ENCODE measurements at regions not wholly inside any gene's neighbourhood (a gene's known extent, or its start where the extent isn't known, plus 50 kb on each side); places are given as distances from the start of the nearest gene placed in this dataset.

GRCh38 chr7:25877802-25878789, 273.9 kb upstream of the NFE2L3 start:
- H3K27ac ChIP-seq, result no peak overlapping the region
- no peaks in the 10 kb centered on the region for H3K9me3 ChIP-seq
- H3K4me3 ChIP-seq, result no peak overlapping the region
- no peak for TF ChIP-seq POLR2A (IDR thresholded peaks at IDR 0.05)
- TF ChIP-seq CTCF (IDR thresholded peaks at IDR 0.05 in 4 of 5, conservative IDR thresholded peaks at IDR 0.05 in 1 of 5), result no peak
- H3K27me3 ChIP-seq, result no peaks in the 10 kb centered on the region
- H3K4me1 ChIP-seq, result peaks cover 0 to 8% of the 10 kb centered on the region in 2 donors
- H3K36me3 ChIP-seq, result no peaks in the 10 kb centered on the region
- DNase-seq (no peak), ATAC-seq (no peak)
- in situ Hi-C loops (cut with MboI; ENCODE audit: low sequenced_read_pairs in 4 of 4), result loop anchor here in 1 of 4 donors (25.0 kb wide), 1 partner anchor 334 kb away; the partner anchor contains the start of genes CBX3 and HNRNPA2B1
- intact Hi-C loops (cut with DNase I; ENCODE audit: low total_unique reads), result no loop called here

GRCh38 chr7:25879799-25880198, 272.2 kb upstream of the NFE2L3 start:
- no peak for DNase-seq
- no peak for TF ChIP-seq CTCF (IDR thresholded peaks at IDR 0.05 in 4 of 5, conservative IDR thresholded peaks at IDR 0.05 in 1 of 5)
- no peak for TF ChIP-seq POLR2A (IDR thresholded peaks at IDR 0.05)
- no peaks in the 10 kb centered on the region for H3K36me3 ChIP-seq
- in situ Hi-C loops (cut with MboI; ENCODE audit: low sequenced_read_pairs in 4 of 4) (loop anchor here in 1 of 4 donors (25.0 kb wide), 1 partner anchor 333 kb away; the partner anchor contains the start of genes CBX3 and HNRNPA2B1), intact Hi-C loops (cut with DNase I; ENCODE audit: low total_unique reads) (no loop called here)
- peaks cover 0 to 8% of the 10 kb centered on the region in 2 donors for H3K4me1 ChIP-seq
- no peak for ATAC-seq
- no peak overlapping the region for H3K27ac ChIP-seq
- no peak overlapping the region for H3K4me3 ChIP-seq
- no peaks in the 10 kb centered on the region for H3K27me3 ChIP-seq
- H3K9me3 ChIP-seq, result no peaks in the 10 kb centered on the region

- no peak for DNase-seq
- H3K27me3 ChIP-seq, result no peaks in the 10 kb centered on the region
- intact Hi-C loops (cut with DNase I; ENCODE audit: low total_unique reads) (no loop called here), in situ Hi-C loops (cut with MboI; ENCODE audit: low sequenced_read_pairs in 4 of 4) (loop anchor here in 1 of 4 donors (25.0 kb wide), 1 partner anchor 331 kb away; the partner anchor contains the start of genes CBX3 and HNRNPA2B1)
- no peaks in the 10 kb centered on the region for H3K9me3 ChIP-seq
- peaks cover under 1 to 13% of the 10 kb centered on the region in 2 donors for H3K4me1 ChIP-seq
- H3K36me3 ChIP-seq, result no peaks in the 10 kb centered on the region
- no peak overlapping the region for H3K27ac ChIP-seq
- no peak for ATAC-seq
- no peak overlapping the region for H3K4me3 ChIP-seq
- TF ChIP-seq POLR2A (IDR thresholded peaks at IDR 0.05) (no peak), CTCF (IDR thresholded peaks at IDR 0.05 in 4 of 5, conservative IDR thresholded peaks at IDR 0.05 in 1 of 5) (no peak)
These were observed 270.5 kb upstream of the NFE2L3 start for GRCh38 chr7:25881317-25882037.

- intact Hi-C loops (cut with DNase I; ENCODE audit: low total_unique reads), result no loop called here
- no peaks in the 10 kb centered on the region for H3K27me3 ChIP-seq
- no peak overlapping the region for H3K27ac ChIP-seq
- H3K4me1 ChIP-seq, result peaks cover 9 to 21% of the 10 kb centered on the region in 2 donors
- H3K9me3 ChIP-seq, result no peaks in the 10 kb centered on the region
- ATAC-seq, result no peak
- no peak overlapping the region for H3K4me3 ChIP-seq
- no peaks in the 10 kb centered on the region for H3K36me3 ChIP-seq
- TF ChIP-seq POLR2A (IDR thresholded peaks at IDR 0.05) (no peak), CTCF (IDR thresholded peaks at IDR 0.05 in 4 of 5, conservative IDR thresholded peaks at IDR 0.05 in 1 of 5) (no peak)
- in situ Hi-C loops (cut with MboI; ENCODE audit: low sequenced_read_pairs in 4 of 4), result loop anchor here in 1 of 4 donors (25.0 kb wide), 1 partner anchor 330 kb away; the partner anchor contains the start of genes CBX3 and HNRNPA2B1
- no peak for DNase-seq
These were observed 269.7 kb upstream of the NFE2L3 start for GRCh38 chr7:25882151-25882773.

Measured in gastrocnemius medialis (tissue), 4 donors.